ENCODE measurements at regions not wholly inside any gene's neighbourhood (a gene's known extent, or its start where the extent isn't known, plus 50 kb on each side); places are given as distances from the start of the nearest gene placed in this dataset.

GRCh38 chr12:88325076-88325815 lies 183.1 kb downstream of the TMTC3 start:
- Histone ChIP-seq H3K9me3 (ENCODE audit: control insufficient read depth, low read length) (no peaks in the 10 kb centered on the region), H3K36me3 (ENCODE audit: control insufficient read depth in 1 of 2, insufficient read depth in 2 of 2, low read length in 1 of 2) (no peaks in the 10 kb centered on the region), H3K27me3 (ENCODE audit: control insufficient read depth in 1 of 2, insufficient read depth in 2 of 2, low read length in 1 of 2) (no peaks in the 10 kb centered on the region), H3K27ac (ENCODE audit: low read depth in 1 of 2, low read length in 2 of 2) (peak overlapping the region in 1 of 2 donors; percentile 51), H3K4me1 (ENCODE audit: control insufficient read depth in 1 of 2, insufficient read depth in 2 of 2, low read length in 2 of 2) (peaks cover 0 to 2% of the 10 kb centered on the region in 2 donors), H3K4me3 (ENCODE audit: low read length in 2 of 2) (no peak overlapping the region)
- ATAC-seq (ENCODE audit: low FRiP score) (peak; percentile 67), DNase-seq (no peak)
- intact Hi-C loops (cut with DNase I) = no loop called here
- 29 to 37% methylated on average over 1 of the region's 1 CpG for WGBS, 2 donors

GRCh38 chr12:88325816-88326189 lies 183.7 kb downstream of the TMTC3 start:
- H3K27me3 ChIP-seq (ENCODE audit: control insufficient read depth in 1 of 2, insufficient read depth in 2 of 2, low read length in 1 of 2) = no peaks in the 10 kb centered on the region
- no peaks in the 10 kb centered on the region for H3K36me3 ChIP-seq (ENCODE audit: control insufficient read depth in 1 of 2, insufficient read depth in 2 of 2, low read length in 1 of 2)
- peaks cover 0 to 2% of the 10 kb centered on the region in 2 donors for H3K4me1 ChIP-seq (ENCODE audit: control insufficient read depth in 1 of 2, insufficient read depth in 2 of 2, low read length in 2 of 2)
- H3K27ac ChIP-seq (ENCODE audit: low read depth in 1 of 2, low read length in 2 of 2) = no peak overlapping the region
- DNase-seq = no peak
- no peak overlapping the region for H3K4me3 ChIP-seq (ENCODE audit: low read length in 2 of 2)
- no peaks in the 10 kb centered on the region for H3K9me3 ChIP-seq (ENCODE audit: control insufficient read depth, low read length)
- WGBS, 2 donors = 30 to 33% methylated on average over 4 of the region's 4 CpGs
- ATAC-seq (ENCODE audit: low FRiP score) = no peak
- intact Hi-C loops (cut with DNase I) = no loop called here

GRCh38 chr12:88327276-88327675 lies 185.2 kb downstream of the TMTC3 start:
- Histone ChIP-seq H3K4me1 (ENCODE audit: control insufficient read depth in 1 of 2, insufficient read depth in 2 of 2, low read length in 2 of 2) (peaks cover 0 to 2% of the 10 kb centered on the region in 2 donors), H3K4me3 (ENCODE audit: low read length in 2 of 2) (no peak overlapping the region), H3K27ac (ENCODE audit: low read depth in 1 of 2, low read length in 2 of 2) (no peak overlapping the region), H3K9me3 (ENCODE audit: control insufficient read depth, low read length) (no peaks in the 10 kb centered on the region), H3K27me3 (ENCODE audit: control insufficient read depth in 1 of 2, insufficient read depth in 2 of 2, low read length in 1 of 2) (no peaks in the 10 kb centered on the region), H3K36me3 (ENCODE audit: control insufficient read depth in 1 of 2, insufficient read depth in 2 of 2, low read length in 1 of 2) (no peaks in the 10 kb centered on the region)
- WGBS, 2 donors = 90 to 93% methylated on average over 1 of the region's 1 CpG
- ATAC-seq (ENCODE audit: low FRiP score) (no peak), DNase-seq (no peak)
- intact Hi-C loops (cut with DNase I) = no loop called here

- intact Hi-C loops (cut with DNase I) = no loop called here
Observed at GRCh38 chr12:88328090-88328489, 186.0 kb downstream of the TMTC3 start.

GRCh38 chr12:88329833-88330232 lies 187.7 kb downstream of the TMTC3 start:
- H3K4me3 ChIP-seq (ENCODE audit: low read length in 2 of 2) = no peak overlapping the region
- H3K4me1 ChIP-seq (ENCODE audit: control insufficient read depth in 1 of 2, insufficient read depth in 2 of 2, low read length in 2 of 2) = peaks cover 0 to 2% of the 10 kb centered on the region in 2 donors
- DNase-seq (no peak), ATAC-seq (ENCODE audit: low FRiP score) (no peak)
- H3K27me3 ChIP-seq (ENCODE audit: control insufficient read depth in 1 of 2, insufficient read depth in 2 of 2, low read length in 1 of 2) = no peaks in the 10 kb centered on the region
- no peaks in the 10 kb centered on the region for H3K9me3 ChIP-seq (ENCODE audit: control insufficient read depth, low read length)
- intact Hi-C loops (cut with DNase I) = no loop called here
- H3K36me3 ChIP-seq (ENCODE audit: control insufficient read depth in 1 of 2, insufficient read depth in 2 of 2, low read length in 1 of 2) = no peaks in the 10 kb centered on the region
- H3K27ac ChIP-seq (ENCODE audit: low read depth in 1 of 2, low read length in 2 of 2) = no peak overlapping the region

More at GRCh38 chr12:88328090-88328489, 186.0 kb downstream of the TMTC3 start:
- whole genome bisulfite sequencing, 2 donors = 89% methylated on average over 3 of the region's 3 CpGs
- H3K27me3 ChIP-seq (ENCODE audit: control insufficient read depth in 1 of 2, insufficient read depth in 2 of 2, low read length in 1 of 2) = no peaks in the 10 kb centered on the region
- no peaks in the 10 kb centered on the region for H3K36me3 ChIP-seq (ENCODE audit: control insufficient read depth in 1 of 2, insufficient read depth in 2 of 2, low read length in 1 of 2)
- DNase-seq (no peak), ATAC-seq (ENCODE audit: low FRiP score) (no peak)
- no peak overlapping the region for H3K4me3 ChIP-seq (ENCODE audit: low read length in 2 of 2)
- no peak overlapping the region for H3K27ac ChIP-seq (ENCODE audit: low read depth in 1 of 2, low read length in 2 of 2)
- no peaks in the 10 kb centered on the region for H3K9me3 ChIP-seq (ENCODE audit: control insufficient read depth, low read length)
- H3K4me1 ChIP-seq (ENCODE audit: control insufficient read depth in 1 of 2, insufficient read depth in 2 of 2, low read length in 2 of 2) = peaks cover 0 to 2% of the 10 kb centered on the region in 2 donors

- no peak for ATAC-seq (ENCODE audit: low FRiP score)
- intact Hi-C loops (cut with DNase I) = no loop called here
- DNase-seq = no peak
- H3K9me3 ChIP-seq (ENCODE audit: control insufficient read depth, low read length) = no peaks in the 10 kb centered on the region
- no peak overlapping the region for H3K4me3 ChIP-seq (ENCODE audit: low read length in 2 of 2)
- no peaks in the 10 kb centered on the region for H3K36me3 ChIP-seq (ENCODE audit: control insufficient read depth in 1 of 2, insufficient read depth in 2 of 2, low read length in 1 of 2)
- H3K4me1 ChIP-seq (ENCODE audit: control insufficient read depth in 1 of 2, insufficient read depth in 2 of 2, low read length in 2 of 2) = no peaks in the 10 kb centered on the region
- WGBS, 2 donors = 64 to 79% methylated on average over 3 of the region's 3 CpGs
- H3K27ac ChIP-seq (ENCODE audit: low read depth in 1 of 2, low read length in 2 of 2) = no peak overlapping the region
- no peaks in the 10 kb centered on the region for H3K27me3 ChIP-seq (ENCODE audit: control insufficient read depth in 1 of 2, insufficient read depth in 2 of 2, low read length in 1 of 2)
Observed at GRCh38 chr12:88334271-88334670, 192.2 kb downstream of the TMTC3 start.

- H3K36me3 ChIP-seq (ENCODE audit: control insufficient read depth in 1 of 2, insufficient read depth in 2 of 2, low read length in 1 of 2) = no peaks in the 10 kb centered on the region
- no peaks in the 10 kb centered on the region for H3K9me3 ChIP-seq (ENCODE audit: control insufficient read depth, low read length)
- H3K27ac ChIP-seq (ENCODE audit: low read depth in 1 of 2, low read length in 2 of 2) = no peak overlapping the region
- WGBS, 2 donors = 70 to 71% methylated on average over 8 of the region's 8 CpGs
- no peak for ATAC-seq (ENCODE audit: low FRiP score)
- intact Hi-C loops (cut with DNase I) = no loop called here
- no peak for DNase-seq
- no peaks in the 10 kb centered on the region for H3K27me3 ChIP-seq (ENCODE audit: control insufficient read depth in 1 of 2, insufficient read depth in 2 of 2, low read length in 1 of 2)
- no peaks in the 10 kb centered on the region for H3K4me1 ChIP-seq (ENCODE audit: control insufficient read depth in 1 of 2, insufficient read depth in 2 of 2, low read length in 2 of 2)
- no peak overlapping the region for H3K4me3 ChIP-seq (ENCODE audit: low read length in 2 of 2)
Observed at GRCh38 chr12:88336076-88336739, 194.1 kb downstream of the TMTC3 start.

GRCh38 chr12:88338486-88338885 lies 196.4 kb downstream of the TMTC3 start:
- intact Hi-C loops (cut with DNase I) = no loop called here
- Histone ChIP-seq H3K27ac (ENCODE audit: low read depth in 1 of 2, low read length in 2 of 2) (no peak overlapping the region), H3K36me3 (ENCODE audit: control insufficient read depth in 1 of 2, insufficient read depth in 2 of 2, low read length in 1 of 2) (no peaks in the 10 kb centered on the region), H3K4me1 (ENCODE audit: control insufficient read depth in 1 of 2, insufficient read depth in 2 of 2, low read length in 2 of 2) (no peaks in the 10 kb centered on the region), H3K4me3 (ENCODE audit: low read length in 2 of 2) (no peak overlapping the region), H3K9me3 (ENCODE audit: control insufficient read depth, low read length) (no peaks in the 10 kb centered on the region), H3K27me3 (ENCODE audit: control insufficient read depth in 1 of 2, insufficient read depth in 2 of 2, low read length in 1 of 2) (no peaks in the 10 kb centered on the region)
- ATAC-seq (ENCODE audit: low FRiP score) = no peak
- WGBS, 2 donors = 0 to 2% methylated on average over 1 of the region's 1 CpG
- DNase-seq = no peak
